ENCODE measurements at regions not wholly inside any gene's neighbourhood (a gene's known extent, or its start where the extent isn't known, plus 50 kb on each side); places are given as distances from the start of the nearest gene placed in this dataset.

DNA sequence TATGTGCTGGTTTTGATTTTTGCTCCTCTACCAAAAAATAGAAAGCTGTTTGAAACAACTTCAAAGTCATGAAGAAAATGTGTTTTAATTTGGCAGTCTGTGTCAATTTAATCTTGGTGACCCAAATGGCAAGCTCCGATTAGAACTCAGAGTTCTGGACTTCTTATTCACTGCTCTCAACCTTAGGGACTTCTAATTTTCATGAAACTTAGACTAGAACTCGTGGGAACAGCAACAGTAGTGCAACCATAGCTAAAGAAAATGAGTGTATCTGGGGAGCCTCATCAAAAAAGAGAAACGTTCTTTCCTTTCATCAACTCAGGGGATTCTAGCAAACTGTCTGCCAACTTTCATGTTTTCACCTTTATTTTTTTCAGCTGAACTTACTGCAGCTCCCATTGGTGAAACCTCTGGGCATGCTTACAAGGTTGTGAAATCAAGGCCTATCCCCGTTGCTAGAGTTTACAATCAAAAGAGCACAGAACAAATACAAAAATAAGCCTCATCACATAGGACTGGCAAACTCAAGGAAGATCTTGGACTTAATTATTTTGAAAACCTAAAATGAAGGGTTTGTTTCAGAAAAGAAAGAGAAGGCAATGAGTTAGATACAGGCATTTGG, 114.0 kb upstream of the HSF2 start:
- no peak overlapping the region for H2AFZ ChIP-seq (ENCODE audit: low read length)
- H3K4me2 ChIP-seq (ENCODE audit: insufficient read depth, insufficient read length, low read length): no peak overlapping the region
- no CpG with 5 or more reads among the region's 4 CpGs for WGBS (ENCODE audit: extremely low coverage, insufficient read length, low lambda C conversion rate)
- no peak overlapping the region for H4K91ac ChIP-seq (ENCODE audit: insufficient read length, low read depth, low read length)
- no peaks in the 10 kb centered on the region for H4K20me1 ChIP-seq (ENCODE audit: control insufficient read depth, insufficient read depth, insufficient read length)
- no peak overlapping the region for H2AK5ac ChIP-seq (ENCODE audit: insufficient read length, low read length)
- no peaks in the 10 kb centered on the region for H3K27me3 Mint-ChIP-seq (ENCODE audit: low read depth)
- TF ChIP-seq, protein P1, sequence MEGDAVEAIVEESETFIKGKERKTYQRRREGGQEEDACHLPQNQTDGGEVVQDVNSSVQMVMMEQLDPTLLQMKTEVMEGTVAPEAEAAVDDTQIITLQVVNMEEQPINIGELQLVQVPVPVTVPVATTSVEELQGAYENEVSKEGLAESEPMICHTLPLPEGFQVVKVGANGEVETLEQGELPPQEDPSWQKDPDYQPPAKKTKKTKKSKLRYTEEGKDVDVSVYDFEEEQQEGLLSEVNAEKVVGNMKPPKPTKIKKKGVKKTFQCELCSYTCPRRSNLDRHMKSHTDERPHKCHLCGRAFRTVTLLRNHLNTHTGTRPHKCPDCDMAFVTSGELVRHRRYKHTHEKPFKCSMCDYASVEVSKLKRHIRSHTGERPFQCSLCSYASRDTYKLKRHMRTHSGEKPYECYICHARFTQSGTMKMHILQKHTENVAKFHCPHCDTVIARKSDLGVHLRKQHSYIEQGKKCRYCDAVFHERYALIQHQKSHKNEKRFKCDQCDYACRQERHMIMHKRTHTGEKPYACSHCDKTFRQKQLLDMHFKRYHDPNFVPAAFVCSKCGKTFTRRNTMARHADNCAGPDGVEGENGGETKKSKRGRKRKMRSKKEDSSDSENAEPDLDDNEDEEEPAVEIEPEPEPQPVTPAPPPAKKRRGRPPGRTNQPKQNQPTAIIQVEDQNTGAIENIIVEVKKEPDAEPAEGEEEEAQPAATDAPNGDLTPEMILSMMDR (conservative IDR thresholded peaks at IDR 0.05): no peak
- no peaks in the 10 kb centered on the region for H3K9me3 ChIP-seq (ENCODE audit: control insufficient read depth, low read depth, low read length)
- no peaks in the 10 kb centered on the region for H3K23me2 ChIP-seq (ENCODE audit: insufficient read length, low read depth, low read length, poor library complexity, severe bottlenecking)
- no peak overlapping the region for H3K14ac ChIP-seq (ENCODE audit: insufficient read depth, low read length)
- H3K4me1 ChIP-seq (ENCODE audit: insufficient read depth, low read length): no peaks in the 10 kb centered on the region
- no peak overlapping the region for H2BK120ac ChIP-seq (ENCODE audit: low read depth, low read length, poor library complexity, severe bottlenecking)
- no peak overlapping the region for H3K23ac ChIP-seq (ENCODE audit: insufficient read length, low read depth, low read length)
- no peak overlapping the region for H3T11ph ChIP-seq (ENCODE audit: low read length)
- no peak overlapping the region for H3K18ac ChIP-seq (ENCODE audit: insufficient read length, low read depth, low read length)
- H3K36me3 Mint-ChIP-seq (ENCODE audit: insufficient read depth in 1 of 3, low read depth in 3 of 3): no peaks in the 10 kb centered on the region; a peak in 1 of 7 replicates
- no peak overlapping the region for H4K5ac ChIP-seq (ENCODE audit: insufficient read length, low read depth, low read length)
- no peak overlapping the region for H3K56ac ChIP-seq (ENCODE audit: insufficient read length, low read depth, low read length)
- H3K27me3 ChIP-seq (ENCODE audit: insufficient read depth, low read length): no peaks in the 10 kb centered on the region
- H2BK20ac ChIP-seq (ENCODE audit: low read depth, low read length, poor library complexity, severe bottlenecking): no peak overlapping the region
- H3K27ac ChIP-seq (ENCODE audit: insufficient read length, low read depth, low read length): no peak overlapping the region
- H3K4ac ChIP-seq (ENCODE audit: low read depth, low read length): no peak overlapping the region
- no peak overlapping the region for H3K4me3 Mint-ChIP-seq
- no peaks in the 10 kb centered on the region for H3K79me1 ChIP-seq (ENCODE audit: insufficient read depth, low read depth, low read length, poor library complexity, severe bottlenecking)
- DNase-seq: no peak
- no peak overlapping the region for H2BK5ac ChIP-seq (ENCODE audit: insufficient read length, low read length)
- no peak overlapping the region for H2BK12ac ChIP-seq (ENCODE audit: insufficient read length, low read depth, low read length)
- H3K79me2 ChIP-seq (ENCODE audit: insufficient read depth, low read length): no peaks in the 10 kb centered on the region
- no peak overlapping the region for H4K8ac ChIP-seq (replicated peaks; ENCODE audit: insufficient read length, low read depth, low read length)
- no peak overlapping the region for H3K27ac Mint-ChIP-seq
- no peak overlapping the region for H3K9ac ChIP-seq (ENCODE audit: extremely low read depth, insufficient read length, low read length)
- H3K4me1 Mint-ChIP-seq: 0 out of 4 replicates have a peak, but pooled peaks cover 3 to 4% of the 10 kb centered on the region in 2 experiments
- H2BK15ac ChIP-seq (ENCODE audit: low read depth, low read length): no peak overlapping the region
- H3K9me3 Mint-ChIP-seq: 0 out of 5 replicates have a peak, but pooled peaks cover 0 to 2% of the 10 kb centered on the region in 2 experiments

All from H9 (cell line).